ENCODE measurements at regions not wholly inside any gene's neighbourhood (a gene's known extent, or its start where the extent isn't known, plus 50 kb on each side); places are given as distances from the start of the nearest gene placed in this dataset.

- no peaks in the 10 kb centered on the region for H3K9me3 ChIP-seq (ENCODE audit: control insufficient read depth in 4 of 4, low read length in 3 of 4)
- H3K27ac ChIP-seq (ENCODE audit: low read depth in 1 of 2, low read length in 2 of 2): no peak overlapping the region
- no peak for DNase-seq (ENCODE audit: low spot score)
- WGBS: 82% methylated on average over 5 of the region's 5 CpGs
- H3K36me3 ChIP-seq (ENCODE audit: control insufficient read depth in 4 of 4, insufficient read depth in 3 of 4, low read depth in 1 of 4, low read length in 3 of 4): no peaks in the 10 kb centered on the region
- no peak overlapping the region for H3K4me3 ChIP-seq (ENCODE audit: low read depth in 1 of 3, low read length in 3 of 3)
- no peak overlapping the region for H3K9ac ChIP-seq (ENCODE audit: low read depth in 1 of 2, low read length in 2 of 2)
- no peaks in the 10 kb centered on the region for H3K4me1 ChIP-seq (ENCODE audit: control insufficient read depth in 4 of 4, insufficient read depth in 4 of 4, low read length in 3 of 4)
- no peak for TF ChIP-seq JUND (IDR thresholded peaks at IDR 0.05)
- no peak for TF ChIP-seq NR2F2 (IDR thresholded peaks at IDR 0.05)
- TF ChIP-seq HNF4A (conservative IDR thresholded peaks at IDR 0.05): no peak
- TF ChIP-seq SP1 (IDR thresholded peaks at IDR 0.05): no peak
- no peak for TF ChIP-seq RAD21 (IDR thresholded peaks at IDR 0.05)
- no peak for TF ChIP-seq ATF3 (IDR thresholded peaks at IDR 0.05)
- no peak for TF ChIP-seq RXRA (IDR thresholded peaks at IDR 0.05)
- no peak for TF ChIP-seq FOXA1 (IDR thresholded peaks at IDR 0.05)
- no peak for TF ChIP-seq TAF1 (conservative IDR thresholded peaks at IDR 0.05)
- TF ChIP-seq MAX (IDR thresholded peaks at IDR 0.05): no peak
- TF ChIP-seq HNF4G (IDR thresholded peaks at IDR 0.05): no peak
- no peak for TF ChIP-seq CTCF (IDR thresholded peaks at IDR 0.05; ENCODE audit: low read depth, low read length, missing input control)
- no peak for TF ChIP-seq REST (IDR thresholded peaks at IDR 0.05)
- no peak for TF ChIP-seq FOXA2 (IDR thresholded peaks at IDR 0.05)
- no peak for TF ChIP-seq EGR1 (IDR thresholded peaks at IDR 0.05; ENCODE audit: low read depth in 2 of 2)
- TF ChIP-seq YY1 (IDR thresholded peaks at IDR 0.05): no peak
- no peak for TF ChIP-seq GABPA (IDR thresholded peaks at IDR 0.05 in 1 of 2, conservative IDR thresholded peaks at IDR 0.05 in 1 of 2)
- no peaks in the 10 kb centered on the region for H3K27me3 ChIP-seq (ENCODE audit: control insufficient read depth in 4 of 4, insufficient read depth in 4 of 4, low read length in 3 of 4)
Measured at GRCh38 chr1:219801156-219801820, 127.1 kb downstream of the SLC30A10 start.

- TF ChIP-seq EGR1 (IDR thresholded peaks at IDR 0.05; ENCODE audit: low read depth in 2 of 2): no peak
- TF ChIP-seq MAX (IDR thresholded peaks at IDR 0.05): no peak
- no peak for TF ChIP-seq REST (IDR thresholded peaks at IDR 0.05)
- no peak for TF ChIP-seq FOXA2 (IDR thresholded peaks at IDR 0.05)
- TF ChIP-seq CTCF (IDR thresholded peaks at IDR 0.05; ENCODE audit: low read depth, low read length, missing input control): no peak
- TF ChIP-seq YY1 (IDR thresholded peaks at IDR 0.05): no peak
- TF ChIP-seq HNF4A (conservative IDR thresholded peaks at IDR 0.05): no peak
- TF ChIP-seq GABPA (IDR thresholded peaks at IDR 0.05 in 1 of 2, conservative IDR thresholded peaks at IDR 0.05 in 1 of 2): no peak
- TF ChIP-seq HNF4G (IDR thresholded peaks at IDR 0.05): no peak
- no peak for TF ChIP-seq TAF1 (conservative IDR thresholded peaks at IDR 0.05)
- TF ChIP-seq ATF3 (IDR thresholded peaks at IDR 0.05): no peak
- H3K36me3 ChIP-seq (ENCODE audit: control insufficient read depth in 4 of 4, insufficient read depth in 3 of 4, low read depth in 1 of 4, low read length in 3 of 4): no peaks in the 10 kb centered on the region
- H3K4me1 ChIP-seq (ENCODE audit: control insufficient read depth in 4 of 4, insufficient read depth in 4 of 4, low read length in 3 of 4): no peaks in the 10 kb centered on the region
- H3K4me3 ChIP-seq (ENCODE audit: low read depth in 1 of 3, low read length in 3 of 3): no peak overlapping the region
- 88% methylated on average over 3 of the region's 3 CpGs for WGBS
- no peak overlapping the region for H3K27ac ChIP-seq (ENCODE audit: low read depth in 1 of 2, low read length in 2 of 2)
- H3K27me3 ChIP-seq (ENCODE audit: control insufficient read depth in 4 of 4, insufficient read depth in 4 of 4, low read length in 3 of 4): no peaks in the 10 kb centered on the region
- no peaks in the 10 kb centered on the region for H3K9me3 ChIP-seq (ENCODE audit: control insufficient read depth in 4 of 4, low read length in 3 of 4)
- DNase-seq (ENCODE audit: low spot score): no peak
- no peak overlapping the region for H3K9ac ChIP-seq (ENCODE audit: low read depth in 1 of 2, low read length in 2 of 2)
Measured at GRCh38 chr1:219798283-219799030, 129.9 kb downstream of the SLC30A10 start.
